Activated gamma-delta T cell treated with Interleukin-2 at 50 U/mL for 16 hours (primary cell): ENCODE measurements at regions not wholly inside any gene's neighbourhood (a gene's known extent, or its start where the extent isn't known, plus 50 kb on each side); places are given as distances from the start of the nearest gene placed in this dataset.

Experiments used
- DNase-seq: peaks from one replicate; pipeline ENCODE4 v3.0.0-alpha.2; 2020

DNA sequence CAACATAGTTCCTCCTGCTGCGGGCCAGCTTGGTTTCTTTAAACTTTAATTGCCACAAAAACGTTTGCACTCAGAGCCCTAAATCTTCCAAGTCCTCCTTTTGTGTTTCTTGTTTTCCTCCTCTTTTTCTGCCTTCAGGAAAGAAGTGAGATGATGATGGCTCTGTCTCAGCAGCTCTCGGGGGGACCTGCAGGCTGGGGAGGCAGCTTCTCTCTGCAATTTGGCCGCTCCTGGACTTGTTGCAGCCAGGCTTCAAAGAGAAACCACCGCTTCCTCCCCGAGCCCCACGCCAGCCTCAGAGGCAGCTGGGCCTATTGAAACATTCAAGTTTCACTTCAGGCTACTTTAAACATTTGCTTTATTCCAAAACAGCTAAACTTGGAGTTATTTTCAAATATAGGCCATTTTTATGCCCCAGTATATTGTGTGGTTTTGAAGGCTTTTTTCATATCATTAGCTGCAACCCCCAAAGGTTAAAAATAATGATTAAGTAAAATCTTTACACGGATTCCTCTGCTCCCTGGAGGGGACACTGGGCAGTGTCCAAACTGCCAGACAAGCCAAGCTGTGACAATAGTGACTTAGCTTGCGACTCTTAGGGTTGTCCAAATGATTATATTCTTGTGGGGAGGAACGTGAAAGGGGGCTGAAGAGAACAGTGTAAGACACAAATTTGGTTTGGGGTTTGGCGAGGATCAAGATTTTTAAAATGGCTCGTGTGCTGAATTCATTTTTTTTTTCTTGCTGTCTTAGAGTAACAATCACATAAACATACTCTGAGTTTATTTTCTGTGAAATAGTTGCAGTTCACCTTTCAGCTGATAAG is 330.8 kb downstream of the DLEU7 start:
- peak; percentile 50 for DNase-seq

DNA sequence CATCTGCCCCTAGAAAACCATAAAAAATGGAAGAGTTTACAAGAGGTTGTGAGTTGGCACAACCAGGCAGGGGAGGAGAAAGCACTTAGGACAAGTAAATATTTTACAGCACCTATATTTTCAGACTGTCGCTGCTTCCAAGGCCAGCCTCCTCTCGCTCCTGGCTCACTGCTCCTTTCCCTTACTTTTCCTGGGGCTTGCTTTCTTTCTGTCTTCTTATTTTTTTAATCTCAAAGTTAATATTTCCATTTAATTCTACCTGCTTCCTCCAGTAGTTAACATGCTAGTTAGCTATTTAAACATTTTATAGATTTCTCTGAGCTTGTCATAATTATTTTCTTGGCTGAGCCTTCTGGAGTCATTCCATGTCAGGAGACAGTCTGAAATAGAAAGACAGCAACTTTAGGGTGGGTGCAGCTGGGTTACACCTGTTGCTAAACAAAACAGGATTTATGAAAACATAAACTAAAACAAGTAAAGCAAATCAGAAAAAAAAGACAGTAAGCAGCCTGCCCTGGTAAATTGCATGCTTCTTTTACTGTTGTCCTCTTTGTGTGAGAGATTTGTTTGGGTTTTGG is 330.1 kb downstream of the DLEU7 start:
- DNase-seq: no peak

DNA sequence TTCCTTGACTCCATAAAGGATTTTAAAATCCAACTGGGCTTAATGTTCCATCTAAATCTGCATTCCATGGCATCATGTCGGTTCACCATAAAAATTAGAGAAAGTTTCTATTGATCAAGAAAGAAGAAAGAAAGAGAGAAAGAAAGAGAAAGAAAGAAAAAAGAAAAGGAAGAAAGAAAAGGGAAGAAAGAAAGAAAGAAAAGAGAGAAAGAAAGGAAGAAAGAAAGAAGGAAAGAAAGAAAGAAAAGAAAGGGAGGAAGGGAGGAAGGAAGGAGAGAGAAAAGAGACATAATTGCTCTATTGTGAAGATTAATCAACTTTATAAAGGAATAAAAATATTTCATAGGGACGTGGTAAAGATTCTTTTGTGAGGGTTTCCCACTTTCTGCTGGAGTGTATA is 329.2 kb downstream of the DLEU7 start:
- DNase-seq: no peak

DNA sequence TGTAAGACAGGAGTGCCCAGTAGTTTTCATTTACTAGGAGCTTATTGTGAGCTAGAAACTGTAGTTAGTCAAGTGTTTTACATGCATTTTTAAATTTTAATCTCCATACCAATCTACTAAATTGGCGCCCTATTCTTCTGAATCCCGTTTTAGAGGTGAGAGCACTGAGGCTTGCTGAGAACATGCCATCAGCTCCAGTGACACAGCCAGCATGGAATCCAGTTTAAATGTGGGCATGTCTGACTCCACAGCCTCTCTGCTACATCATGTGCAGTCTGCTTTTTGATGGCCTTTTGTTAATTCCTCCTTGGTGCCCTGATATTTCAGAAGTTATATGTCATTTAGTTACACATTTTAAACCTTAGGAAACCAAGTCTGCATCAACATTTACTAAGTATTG is 325.4 kb downstream of the DLEU7 start:
- no peak for DNase-seq

DNA sequence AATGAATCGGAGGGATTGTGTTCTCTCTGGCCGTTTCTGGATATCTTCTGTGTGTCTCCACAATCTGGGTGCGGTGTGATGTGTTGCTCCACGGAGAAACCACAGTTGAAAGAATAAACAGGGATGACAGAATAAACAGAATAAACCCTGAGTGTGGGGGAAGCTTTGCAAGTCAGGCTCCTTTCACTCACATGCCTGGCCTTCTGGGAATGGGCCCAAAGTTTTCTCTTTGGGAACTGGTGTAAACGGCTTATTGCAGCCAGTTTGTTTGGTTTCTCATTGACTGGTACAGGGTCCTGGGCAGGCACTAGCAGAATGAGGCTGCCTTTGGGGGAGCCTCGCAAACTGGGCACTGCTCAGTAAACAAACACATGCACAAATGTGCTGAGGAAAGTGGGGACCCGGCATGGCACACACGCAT is 324.7 kb downstream of the DLEU7 start:
- DNase-seq: no peak

DNA sequence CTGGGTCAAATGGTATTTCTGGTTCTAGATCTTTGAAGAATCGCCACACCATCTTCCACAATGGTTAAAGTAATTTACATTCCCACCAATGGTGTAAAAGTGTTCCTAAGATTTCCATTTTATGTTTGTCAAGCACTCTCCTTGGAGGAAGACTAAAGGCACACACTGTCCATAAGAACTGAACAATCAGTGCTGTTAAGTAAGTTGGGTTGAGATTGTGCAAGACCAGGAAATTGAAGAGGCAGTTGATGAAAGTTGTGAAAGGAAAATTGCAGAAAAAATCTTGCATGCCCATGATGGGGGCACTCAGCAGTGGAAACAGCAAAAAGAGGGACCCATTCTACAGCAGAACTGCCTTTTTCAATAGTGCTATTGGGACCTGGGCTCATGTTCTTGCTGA is 323.6 kb downstream of the DLEU7 start:
- DNase-seq: no peak

DNA sequence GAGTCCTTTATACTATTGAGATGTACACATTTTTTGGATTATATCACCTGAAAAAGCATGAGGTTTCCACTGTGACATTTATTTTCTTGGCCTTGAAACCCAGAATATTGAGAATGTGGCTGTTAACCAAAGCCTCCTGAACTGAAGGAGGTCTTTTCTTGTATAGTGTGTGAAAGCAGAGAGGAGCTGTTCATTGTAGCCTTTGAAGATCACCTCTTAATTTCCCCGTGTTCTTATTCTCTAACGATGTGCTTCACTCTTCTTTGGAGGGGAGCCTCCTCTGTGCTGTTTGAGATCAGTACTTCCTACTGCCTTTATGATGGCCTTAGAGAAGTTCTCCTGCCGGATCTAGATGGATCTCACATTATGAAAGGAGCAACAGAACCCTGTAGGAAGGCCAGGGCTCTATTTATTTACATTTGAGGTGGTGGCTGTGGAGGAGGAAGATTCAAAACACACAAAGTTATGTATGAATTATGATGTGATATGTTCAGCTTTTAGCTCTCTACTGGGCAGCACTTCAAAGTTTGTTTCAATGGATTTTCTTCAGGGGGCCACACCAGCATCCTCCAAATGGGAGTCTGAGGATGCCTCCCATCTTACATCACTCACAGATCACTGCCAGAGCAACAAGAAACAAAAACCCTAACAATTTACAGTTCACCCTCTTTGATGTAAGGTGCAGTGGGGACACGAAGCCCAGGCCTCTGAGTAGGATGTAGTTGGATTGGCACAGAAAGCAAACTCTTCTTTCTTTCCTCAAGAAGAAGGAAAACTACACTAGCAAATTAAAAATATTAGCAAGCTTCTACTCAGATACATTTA is 322.3 kb downstream of the DLEU7 start:
- DNase-seq: no peak

DNA sequence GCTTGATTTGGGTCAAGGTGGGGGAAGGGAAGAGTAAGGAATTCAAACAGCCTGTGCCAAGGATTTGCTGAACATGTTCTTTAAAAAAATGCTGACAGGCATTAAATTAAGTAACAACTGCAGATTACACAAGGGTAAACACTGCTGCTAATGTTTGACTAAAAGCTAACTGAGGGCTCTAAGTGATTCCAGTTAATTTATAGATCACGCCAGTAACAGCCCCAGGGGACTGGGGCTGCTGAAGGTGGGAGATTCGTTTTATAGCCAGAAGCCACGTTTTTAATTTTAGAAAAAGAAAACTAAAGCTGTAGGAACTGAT is 321.7 kb downstream of the DLEU7 start:
- DNase-seq: no peak

DNA sequence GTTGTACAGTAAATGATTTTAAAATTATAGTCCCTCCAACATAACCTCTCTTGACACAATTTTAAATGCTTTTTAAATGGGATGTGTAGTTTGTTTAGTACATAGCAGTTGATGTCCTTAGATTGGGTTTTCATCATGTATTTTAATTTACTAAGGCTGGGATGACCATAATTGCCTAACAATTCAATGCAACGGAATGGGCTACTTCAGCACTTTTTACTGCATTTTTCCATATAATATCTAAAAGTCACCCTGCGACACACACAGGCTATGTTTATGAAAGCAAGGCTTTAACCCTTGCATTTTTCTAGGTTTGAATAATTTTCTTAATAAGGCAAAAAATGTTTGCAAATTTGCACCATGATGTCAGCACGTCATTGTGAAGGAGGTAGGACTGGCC is 321.0 kb downstream of the DLEU7 start:
- DNase-seq: no peak

DNA sequence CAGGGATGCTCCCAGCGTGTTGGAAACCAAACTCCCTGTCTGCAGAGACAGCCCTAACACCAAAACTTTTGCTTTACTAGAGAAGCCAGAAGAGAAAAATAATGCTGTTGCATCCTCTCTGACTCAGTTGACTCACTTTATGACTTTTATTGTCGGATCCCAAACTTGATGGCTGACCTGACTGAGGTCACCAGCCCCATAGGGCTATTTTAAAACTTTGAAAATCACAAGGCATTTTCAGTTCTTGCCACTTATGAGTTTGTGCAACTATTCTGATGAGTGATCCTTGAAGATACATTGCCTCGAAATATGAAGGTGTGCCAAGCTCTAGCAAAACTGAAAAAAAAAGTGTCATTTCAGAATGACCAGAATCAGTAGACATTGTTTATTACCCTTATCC is 320.2 kb downstream of the DLEU7 start:
- DNase-seq: no peak

DNA sequence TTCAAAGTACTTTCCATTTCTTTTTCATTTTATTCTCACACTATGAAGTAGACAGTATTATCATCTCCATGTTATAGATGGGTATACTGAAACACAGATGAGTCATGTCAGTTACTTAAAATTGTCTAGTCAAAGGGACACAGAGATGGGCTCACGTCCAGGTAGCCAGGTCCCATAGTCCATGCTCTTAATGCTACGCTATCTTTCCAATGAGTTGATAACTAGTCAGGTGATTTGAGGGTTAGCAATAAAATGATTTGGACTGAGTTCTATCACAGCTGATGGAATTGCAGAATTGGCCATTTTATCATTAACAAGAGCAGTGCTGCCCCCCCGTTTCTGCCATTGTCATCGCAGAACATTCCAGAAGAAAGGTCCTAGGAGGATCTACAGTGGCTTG is 318.9 kb downstream of the DLEU7 start:
- DNase-seq: no peak

DNA sequence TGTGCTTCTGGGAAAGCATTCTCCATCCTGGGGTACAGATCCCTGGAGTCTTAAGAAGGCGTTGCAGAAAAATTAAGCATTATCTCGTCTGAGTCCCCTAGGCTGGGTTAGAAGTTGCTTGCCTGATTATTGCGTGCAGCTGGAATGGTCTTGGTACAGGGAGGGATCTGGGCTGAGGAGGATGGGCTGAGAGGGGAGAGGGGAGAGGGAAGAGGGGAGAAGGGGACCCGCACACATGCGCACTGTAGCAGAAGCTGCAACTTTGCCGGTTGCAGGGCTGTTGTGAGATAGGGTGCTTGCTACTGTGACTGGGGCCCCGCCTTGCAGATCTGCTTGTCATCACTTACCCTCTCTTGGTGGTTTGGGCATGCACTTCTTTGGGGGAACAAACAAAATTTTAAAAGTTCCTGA is 316.8 kb downstream of the DLEU7 start:
- no peak for DNase-seq

DNA sequence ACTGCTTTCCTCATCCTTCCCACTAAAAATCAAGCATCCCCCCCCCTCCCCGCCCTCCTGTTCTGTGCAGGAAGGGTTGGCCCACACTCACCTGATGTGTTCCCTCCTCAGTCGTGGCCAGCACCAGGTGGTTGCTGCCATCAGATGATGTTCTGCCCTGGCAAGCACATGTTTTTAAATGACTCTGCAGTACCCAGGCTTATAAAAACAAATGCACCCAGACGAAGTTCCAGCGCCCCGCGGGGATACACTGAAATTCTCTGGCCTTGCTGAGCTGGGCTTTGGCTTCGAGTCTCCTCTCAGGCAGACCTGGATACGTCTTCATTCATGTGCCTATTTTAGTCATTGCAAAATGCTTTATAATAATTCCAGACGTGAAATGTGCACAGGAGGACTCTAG is 316.3 kb downstream of the DLEU7 start:
- DNase-seq: no peak

DNA sequence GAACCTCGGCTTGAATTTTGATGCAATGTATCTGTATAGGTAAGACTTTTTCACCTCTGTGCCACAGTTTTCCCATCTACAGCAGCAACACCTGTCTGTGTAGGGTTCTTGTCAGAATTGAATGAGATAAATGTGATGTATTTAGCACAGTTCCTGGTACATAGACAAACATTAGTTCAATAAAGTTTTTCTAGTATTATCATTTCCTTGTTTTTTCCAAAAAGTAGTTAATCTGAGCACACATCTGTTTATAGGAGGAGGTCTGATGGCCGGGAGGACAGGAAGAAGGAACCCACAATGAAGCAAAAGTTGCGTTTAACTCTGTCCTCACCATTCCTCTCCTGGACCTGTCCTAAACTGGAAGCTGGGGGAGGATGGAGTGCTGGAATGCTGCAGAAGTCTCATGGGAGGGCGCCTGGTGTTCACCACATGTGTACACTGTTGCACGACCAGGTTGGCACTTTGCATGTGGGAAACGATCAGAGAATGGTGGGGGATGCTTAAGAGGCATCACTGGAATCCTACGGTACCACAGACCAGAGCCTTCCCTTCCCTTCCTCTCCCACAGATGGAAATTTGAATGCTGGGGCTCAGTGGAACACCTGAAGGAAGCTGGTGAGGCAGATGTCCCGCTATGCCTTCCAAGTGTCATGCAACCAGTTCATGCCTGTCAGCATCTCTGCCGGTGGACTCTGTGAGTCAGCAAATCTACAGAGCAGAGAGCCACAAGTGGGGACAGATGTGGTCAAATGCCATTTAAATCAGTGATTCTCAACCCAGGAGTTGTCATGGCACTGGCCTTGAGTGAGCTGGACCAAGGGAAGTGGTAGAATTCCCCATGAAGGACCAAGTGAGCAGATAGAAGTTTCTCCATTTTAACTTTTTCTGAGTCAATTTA is 315.6 kb downstream of the DLEU7 start:
- DNase-seq: no peak

DNA sequence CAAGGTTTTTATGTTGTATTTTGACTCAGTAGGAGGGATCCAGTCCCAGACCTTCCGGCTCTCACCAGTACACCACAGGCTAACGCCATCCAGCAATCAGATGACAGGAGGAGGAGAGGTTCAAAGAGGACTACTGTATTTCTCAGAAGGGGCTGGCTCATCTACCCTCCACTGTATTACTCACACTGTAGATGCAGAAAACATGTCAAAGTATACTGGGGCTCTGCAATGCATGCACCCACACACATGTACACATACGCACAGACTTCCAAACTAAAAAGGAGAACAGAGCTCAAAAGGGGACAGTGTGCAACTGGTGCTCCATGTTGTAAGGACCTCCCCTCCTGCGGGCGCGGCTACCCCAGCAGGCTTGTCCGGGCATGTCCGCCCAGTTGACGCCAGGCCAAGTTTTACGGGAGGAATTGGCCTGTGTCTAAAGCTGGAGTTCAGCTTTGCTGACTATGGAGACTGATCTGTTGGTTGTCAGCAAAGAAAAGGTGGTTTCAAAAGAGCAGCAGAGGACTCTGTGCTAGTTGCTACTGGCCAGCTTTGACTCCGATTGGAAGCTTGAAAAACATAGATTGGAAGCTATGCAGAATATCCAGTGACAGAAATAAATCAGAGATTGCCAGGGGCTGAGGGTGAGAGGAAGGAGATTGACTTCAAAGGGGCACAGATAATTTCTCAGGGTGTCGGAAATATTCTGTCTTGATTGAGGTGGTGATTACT is 314.2 kb downstream of the DLEU7 start:
- no peak for DNase-seq

DNA sequence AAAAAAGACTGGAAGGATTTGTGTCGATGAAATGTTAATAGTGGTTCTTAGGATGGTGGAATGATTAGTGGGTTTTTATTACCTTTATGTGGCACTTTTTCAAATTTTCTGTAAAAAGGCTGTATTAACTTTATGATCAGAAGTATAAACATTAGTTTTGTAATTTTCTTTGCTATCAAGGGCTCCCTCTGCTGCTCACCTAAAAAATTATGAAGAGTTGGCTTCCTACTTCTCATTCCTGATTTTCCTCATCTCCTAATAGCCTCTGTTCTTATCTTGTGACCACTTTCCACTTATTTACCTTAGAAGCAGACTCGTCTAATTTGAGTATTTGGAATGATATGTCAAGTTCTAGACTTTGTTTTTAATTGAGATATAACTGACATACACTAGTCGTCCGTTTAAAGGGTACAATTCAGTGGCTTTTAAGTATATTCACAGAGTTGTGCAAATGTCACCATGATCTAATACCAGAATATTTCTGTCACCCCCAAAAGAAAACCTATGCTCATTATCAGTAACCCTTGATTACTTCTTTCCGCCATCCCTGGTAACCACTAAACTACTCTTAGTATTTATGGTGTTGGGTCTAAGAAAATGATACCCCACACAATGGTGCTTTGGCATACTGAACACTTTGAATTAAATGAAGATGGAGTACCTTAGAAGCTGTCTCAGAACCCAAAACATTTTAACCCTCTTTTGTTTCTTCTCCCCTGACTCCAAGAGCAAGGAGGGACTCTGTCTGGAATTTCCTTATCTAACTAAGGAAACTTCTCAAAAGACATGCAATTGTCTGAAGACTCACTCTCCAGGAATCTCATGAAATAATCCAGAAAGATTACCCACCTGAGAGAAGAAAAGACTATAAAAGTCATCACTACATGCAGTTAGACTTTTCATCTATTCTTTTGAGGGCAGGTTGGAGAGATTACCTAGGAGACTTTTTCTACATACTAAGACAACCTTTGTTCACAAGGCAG is 311.3 kb downstream of the DLEU7 start:
- no peak for DNase-seq

DNA sequence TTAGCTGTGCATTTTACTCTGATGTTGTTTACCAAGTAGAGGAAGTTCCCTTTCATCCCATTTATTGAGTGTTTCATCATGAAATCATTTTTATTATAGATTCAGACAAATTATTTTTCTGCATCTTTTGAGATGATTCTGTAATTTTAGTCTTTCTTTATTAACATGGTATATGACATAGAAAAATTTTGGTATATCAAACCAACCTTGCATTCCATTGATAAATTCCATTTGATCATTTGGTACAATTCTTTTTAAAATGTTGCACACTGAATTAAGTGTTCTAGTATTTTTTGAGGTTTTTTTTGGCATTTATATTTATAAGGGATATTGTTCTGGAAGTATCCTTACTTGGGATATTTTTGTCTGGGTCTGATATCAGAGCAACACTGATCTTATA is 308.4 kb downstream of the DLEU7 start:
- no peak for DNase-seq

DNA sequence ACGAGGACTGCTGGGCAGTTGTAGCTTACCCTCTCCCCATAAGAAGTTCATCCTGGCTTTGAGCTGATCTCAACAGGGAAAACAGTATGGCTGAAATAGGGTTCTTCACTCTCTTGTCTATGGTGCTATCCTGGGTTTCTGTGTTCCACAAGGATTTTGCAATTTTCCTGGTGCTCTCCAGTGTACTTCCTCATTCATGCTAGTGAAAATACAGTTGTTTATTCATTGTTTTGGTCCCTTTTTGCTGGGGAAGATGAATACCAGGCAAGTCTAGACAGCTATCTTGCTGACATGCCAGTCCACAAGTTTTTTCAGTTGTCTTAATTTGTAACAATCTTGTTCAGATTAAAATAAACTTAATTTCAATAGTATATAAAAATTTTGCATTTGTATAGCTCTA is 306.5 kb downstream of the DLEU7 start:
- DNase-seq: no peak

DNA sequence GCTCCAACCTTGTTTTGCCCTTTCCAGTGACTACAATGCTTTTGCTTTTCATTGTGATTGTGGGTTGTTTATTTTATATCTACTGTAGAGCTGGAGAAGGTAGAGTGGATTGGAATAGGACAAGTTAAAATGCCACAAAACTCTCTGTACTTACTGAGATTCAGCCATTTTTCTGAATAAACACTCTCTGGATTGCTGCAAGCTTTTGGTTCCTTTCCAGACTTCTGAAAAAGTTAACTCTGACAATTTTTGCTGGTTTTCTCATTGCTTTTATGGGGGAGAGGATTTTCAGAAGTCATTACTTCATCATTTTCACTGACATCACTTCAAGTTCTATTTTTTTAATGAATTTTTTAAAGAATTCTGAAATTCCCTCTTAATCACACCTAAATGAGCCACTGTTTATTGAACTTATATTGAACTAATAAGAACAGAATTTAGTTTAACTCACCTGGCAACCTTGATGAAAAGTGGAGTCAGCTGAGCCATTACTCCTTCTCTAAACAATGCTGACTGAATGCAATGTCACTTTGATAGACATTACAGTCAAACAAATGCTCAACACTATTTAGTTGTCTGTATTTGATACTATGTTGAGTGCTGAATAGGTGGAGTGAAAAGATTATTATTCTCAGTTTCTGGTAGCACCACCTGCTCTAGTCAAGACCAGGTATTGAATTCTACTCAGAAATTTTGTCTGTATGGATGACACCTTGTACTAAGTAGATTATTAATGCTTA is 303.5 kb downstream of the DLEU7 start:
- DNase-seq: no peak

DNA sequence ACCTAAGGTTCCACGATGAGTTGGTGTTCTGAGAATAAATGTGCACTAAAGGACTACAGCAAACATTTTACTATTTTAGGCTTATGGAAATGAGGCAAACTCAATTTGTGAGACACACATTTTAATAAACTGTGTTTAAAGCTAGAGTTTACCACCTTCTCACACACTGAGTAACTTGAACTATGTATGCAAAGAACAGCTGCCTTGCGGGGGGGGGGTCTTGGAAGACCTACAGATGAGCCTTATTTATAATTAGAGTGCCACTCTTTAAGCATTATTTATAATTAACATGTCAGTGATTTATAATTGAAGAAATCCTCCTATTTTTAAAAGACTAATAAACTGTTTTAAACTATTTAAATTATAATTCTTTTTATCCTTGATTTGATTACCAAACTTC is 300.4 kb downstream of the DLEU7 start:
- no peak for DNase-seq
